ENCODE measurements at regions not wholly inside any gene's neighbourhood (a gene's known extent, or its start where the extent isn't known, plus 50 kb on each side); places are given as distances from the start of the nearest gene placed in this dataset.

DNA sequence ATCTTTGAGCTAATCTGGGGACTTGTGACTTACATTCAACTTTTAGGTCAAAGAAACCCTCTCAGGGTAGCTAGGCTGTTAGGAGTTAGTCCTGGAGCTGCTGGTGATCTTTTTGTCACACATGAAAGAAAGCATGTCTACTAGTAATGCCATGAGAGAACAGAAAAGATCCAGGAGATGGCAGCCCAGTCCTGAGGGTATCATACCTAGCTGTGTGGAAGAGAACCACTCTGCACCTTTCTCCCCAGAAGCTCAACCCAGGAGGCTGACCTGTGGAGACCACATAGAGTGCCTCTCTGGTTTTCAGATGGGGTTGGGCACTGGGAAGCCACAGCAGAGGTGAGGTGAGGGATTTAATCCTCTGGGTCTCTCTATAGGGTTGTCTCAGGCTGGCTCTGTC is 460.2 kb upstream of the UBE2E3 start:
- TF ChIP-seq, protein P1, sequence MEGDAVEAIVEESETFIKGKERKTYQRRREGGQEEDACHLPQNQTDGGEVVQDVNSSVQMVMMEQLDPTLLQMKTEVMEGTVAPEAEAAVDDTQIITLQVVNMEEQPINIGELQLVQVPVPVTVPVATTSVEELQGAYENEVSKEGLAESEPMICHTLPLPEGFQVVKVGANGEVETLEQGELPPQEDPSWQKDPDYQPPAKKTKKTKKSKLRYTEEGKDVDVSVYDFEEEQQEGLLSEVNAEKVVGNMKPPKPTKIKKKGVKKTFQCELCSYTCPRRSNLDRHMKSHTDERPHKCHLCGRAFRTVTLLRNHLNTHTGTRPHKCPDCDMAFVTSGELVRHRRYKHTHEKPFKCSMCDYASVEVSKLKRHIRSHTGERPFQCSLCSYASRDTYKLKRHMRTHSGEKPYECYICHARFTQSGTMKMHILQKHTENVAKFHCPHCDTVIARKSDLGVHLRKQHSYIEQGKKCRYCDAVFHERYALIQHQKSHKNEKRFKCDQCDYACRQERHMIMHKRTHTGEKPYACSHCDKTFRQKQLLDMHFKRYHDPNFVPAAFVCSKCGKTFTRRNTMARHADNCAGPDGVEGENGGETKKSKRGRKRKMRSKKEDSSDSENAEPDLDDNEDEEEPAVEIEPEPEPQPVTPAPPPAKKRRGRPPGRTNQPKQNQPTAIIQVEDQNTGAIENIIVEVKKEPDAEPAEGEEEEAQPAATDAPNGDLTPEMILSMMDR (conservative IDR thresholded peaks at IDR 0.05; ENCODE audit: low read depth, low read length) = 0 out of 2 replicates have a peak, but pooled peaks have one; percentile 21
- TF ChIP-seq EZH2 (IDR thresholded peaks at IDR 0.05; ENCODE audit: borderline replicate concordance, low read depth, low read length, poor library complexity, severe bottlenecking) = no peak

Measured in A673 (cell line).